SK-N-MC (cell line): ENCODE measurements at regions not wholly inside any gene's neighbourhood (a gene's known extent, or its start where the extent isn't known, plus 50 kb on each side); places are given as distances from the start of the nearest gene placed in this dataset.

ENCODE experiments used
- EZH2 ChIP-seq: fragments of 200-600 bp; sonication (generic); IDR thresholded peaks from one replicate; pipeline ENCODE4 v1.6.1; 2017; ENCODE audit warnings: antibody characterized with exemption
- POLR2AphosphoS5 ChIP-seq: IDR thresholded peaks from 2 replicates; pipeline ENCODE4 v1.6.1; 2012; ENCODE audit warnings: mild to moderate bottlenecking, low read depth, low read length, borderline replicate concordance

DNA sequence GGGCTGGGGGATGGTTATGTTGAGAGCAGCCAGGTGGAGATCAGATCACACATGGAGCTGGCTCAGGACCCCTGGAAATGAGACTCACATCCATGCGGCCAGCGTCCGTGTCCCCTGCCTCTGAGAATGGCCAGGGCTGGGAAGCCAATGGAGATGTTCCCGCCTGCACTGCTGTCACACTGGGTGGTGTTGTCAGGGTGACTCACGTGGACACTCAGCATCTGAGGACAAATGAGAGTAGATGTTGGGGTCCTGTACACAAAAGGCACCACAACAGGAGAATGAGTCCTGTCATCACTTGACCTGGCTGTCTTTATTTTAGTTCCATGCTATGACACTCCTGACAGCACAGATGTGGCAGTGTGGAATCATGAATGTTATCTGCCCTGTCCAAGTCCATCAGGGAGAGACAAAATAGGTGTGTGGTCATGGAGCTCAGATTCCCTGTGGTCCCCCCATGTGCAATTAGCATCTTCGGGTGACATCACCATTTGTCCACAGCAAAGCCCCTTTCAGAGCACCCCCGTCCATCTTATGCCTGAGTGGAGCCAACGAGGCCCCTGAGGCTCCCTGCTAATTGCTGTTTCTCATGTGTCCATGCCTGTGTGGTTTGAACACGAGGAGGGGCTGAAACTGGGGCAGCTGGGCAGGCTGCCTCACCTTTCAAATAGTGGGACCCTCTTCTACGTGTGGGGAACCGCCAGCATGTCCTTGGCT, 393.5 kb downstream of the AACS start:
- TF ChIP-seq POLR2AphosphoS5 (no peak), EZH2 (no peak)
